ENCODE measurements at regions not wholly inside any gene's neighbourhood (a gene's known extent, or its start where the extent isn't known, plus 50 kb on each side); places are given as distances from the start of the nearest gene placed in this dataset.
A peak's percentile ranks its signal among the peaks of the same experiment; 100 is the strongest.

- Histone ChIP-seq H4K5ac (ENCODE audit: low read depth, low read length) (no peak overlapping the region), H3K4ac (ENCODE audit: low read depth, low read length) (peak overlapping the region; percentile 89), H3K18ac (ENCODE audit: low read depth, low read length) (peak overlapping the region; percentile 53), H3K79me1 (ENCODE audit: low read depth in 1 of 2, low read length in 2 of 2) (peaks cover 0 to 3% of the 10 kb centered on the region in 2 experiments; a peak in 1 of 4 replicates), H3K9me3 (ENCODE audit: control insufficient read depth, insufficient read depth, low read length) (no peaks in the 10 kb centered on the region), H2BK15ac (ENCODE audit: low read depth, low read length) (peak overlapping the region; percentile 56; the same call in 1 of the 3 replicates), H3K14ac (replicated peaks; ENCODE audit: low read depth, low read length) (peak overlapping the region; percentile 55; the same call in 1 of the 2 replicates), H3K4me1 (ENCODE audit: control insufficient read depth, insufficient read depth, low read length) (peaks cover 11% of the 10 kb centered on the region), H3K23ac (ENCODE audit: low read depth, low read length) (peak overlapping the region; percentile 76; the same call in 1 of the 2 replicates), H2BK20ac (ENCODE audit: low read depth, low read length) (peak overlapping the region; percentile 90), H2BK5ac (ENCODE audit: low read depth, low read length, poor library complexity, severe bottlenecking) (peak overlapping the region; percentile 55), H2BK120ac (ENCODE audit: low read depth, low read length) (peak overlapping the region; percentile 93), H3K56ac (ENCODE audit: extremely low read depth, insufficient read depth, low read length) (no peak overlapping the region), H4K8ac (ENCODE audit: low read depth in 2 of 2, low read length in 2 of 2) (peak overlapping the region in 1 of 2 experiments; percentile 71; a peak in 2 of 4 replicates), H2AFZ (replicated peaks; ENCODE audit: low read length, poor library complexity) (peak overlapping the region; percentile 47), H4K20me1 (ENCODE audit: insufficient read depth, low read length) (no peaks in the 10 kb centered on the region), H3K36me3 (ENCODE audit: control insufficient read depth, insufficient read depth, low read length) (no peaks in the 10 kb centered on the region), H3K27ac (ENCODE audit: insufficient read depth, low read length) (peak overlapping the region; percentile 29; the same call in 1 of the 2 replicates), H2AK9ac (replicated peaks; ENCODE audit: low read depth, low read length, poor library complexity) (peak overlapping the region; percentile 5), H2AK5ac (ENCODE audit: low read depth, low read length) (peak overlapping the region; percentile 84; the same call in 1 of the 2 replicates), H4K91ac (ENCODE audit: insufficient read depth, low read depth, low read length) (peak overlapping the region; percentile 84), H3K27me3 (ENCODE audit: control insufficient read depth, insufficient read depth, low read length) (no peaks in the 10 kb centered on the region), H3K9me1 (ENCODE audit: insufficient read depth, low read length) (peaks cover 12% of the 10 kb centered on the region), H3K4me3 (ENCODE audit: insufficient read depth, low read depth, low read length) (no peak overlapping the region), H3K4me2 (ENCODE audit: low read depth, low read length) (no peak overlapping the region; the same call in 1 of the 2 replicates), H3K9ac (ENCODE audit: low read depth, low read length) (no peak overlapping the region)
- intact Hi-C loops (cut with micrococcal nuclease) (no loop called here), dilution Hi-C loops (cut with HindIII; ENCODE audit: low sequenced_read_pairs, unreplicated experiment) (no loop called here), in situ Hi-C loops (cut with MboI; ENCODE audit: low sequenced_read_pairs) (no loop called here)
- POLR2A ChIA-PET (ENCODE audit: unreplicated experiment) = no interaction called here
- WGBS, 2 experiments (ENCODE audit: extremely low coverage in 2 of 2, insufficient read length in 1 of 2) = no CpG with 5 or more reads among the region's 3 CpGs
- no TSS peak for BruUV-seq (replicated peaks)
- DNase-seq (peak; percentile 89), ATAC-seq (ENCODE audit: low read depth) (peak; percentile 75)
- TF ChIP-seq FOS (IDR thresholded peaks at IDR 0.05; ENCODE audit: low read depth, low read length) = peak; percentile 92
- 0 out of 2 replicates have a peak, but pooled peaks have one; percentile 31 for TF ChIP-seq BHLHE40 (IDR thresholded peaks at IDR 0.05; ENCODE audit: low read depth, low read length)
- no peak for TF ChIP-seq MAFK (IDR thresholded peaks at IDR 0.05; ENCODE audit: low read depth, low read length)
- CTCF ChIA-PET = interaction anchor here (0.6 to 1.0 kb wide), 3 partner anchors 12 to 41 kb away, joined by 3 to 5 read pairs (median 3); no protein-coding TSS in a partner anchor
Observed at GRCh38 chr1:184163674-184164465, 112.3 kb downstream of the TSEN15 start.
